Progenitor cell of endocrine pancreas (in vitro differentiated cells): ENCODE measurements at regions not wholly inside any gene's neighbourhood (a gene's known extent, or its start where the extent isn't known, plus 50 kb on each side); places are given as distances from the start of the nearest gene placed in this dataset.
A peak's percentile ranks its signal among the peaks of the same experiment; 100 is the strongest.
"Not testable (repeated sequence)": the region's sequence is repeated elsewhere in the genome, so short reads cannot be mapped to it uniquely, and the experiment has no call there.

ENCODE experiments used
- DNase-seq: peaks from one replicate; pipeline ENCODE4 v3.0.0; 2021; ENCODE audit warnings: low spot score; ENCODE audit not compliant: unreplicated experiment
- H3K27ac Mint-ChIP-seq: 2 replicates; pipeline ENCODE4 v1.8.0; 2021; ENCODE audit warnings: mild to moderate bottlenecking, moderate library complexity, mixed read lengths
- H3K27me3 Mint-ChIP-seq: 2 replicates; pipeline ENCODE4 v1.8.0; 2021; ENCODE audit warnings: mixed read lengths
- H3K36me3 Mint-ChIP-seq: 2 replicates; pipeline ENCODE4 v1.8.0; 2022; ENCODE audit warnings: mixed read lengths; ENCODE audit not compliant: insufficient read depth
- H3K4me1 Mint-ChIP-seq: 2 replicates; pipeline ENCODE4 v1.8.0; 2021; ENCODE audit warnings: low read depth, mixed read lengths
- H3K4me3 Mint-ChIP-seq: 2 replicates; pipeline ENCODE4 v1.8.0; 2021; ENCODE audit warnings: low read depth, mild to moderate bottlenecking, moderate library complexity, mixed read lengths
- H3K9me3 Mint-ChIP-seq: 2 replicates; pipeline ENCODE4 v1.8.0; 2021; ENCODE audit warnings: low read depth, mixed read lengths
- CTCF ChIP-seq: fragments of 200-600 bp; sonication (generic); IDR thresholded peaks from one replicate; pipeline ENCODE4 v1.5.0; 2021; ENCODE audit warnings: antibody characterized with exemption, mild to moderate bottlenecking; ENCODE audit not compliant: unreplicated experiment

GRCh38 chr6:140271759-140272377, 897.4 kb upstream of the CITED2 start:
- DNase-seq = no peak
- peak overlapping the region; percentile 16 for H3K27ac Mint-ChIP-seq
- H3K4me3 Mint-ChIP-seq = no peak overlapping the region
- no peak for TF ChIP-seq CTCF
- H3K36me3 Mint-ChIP-seq = no peaks in the 10 kb centered on the region
- H3K27me3 Mint-ChIP-seq = no peaks in the 10 kb centered on the region
- H3K4me1 Mint-ChIP-seq = peaks cover 31% of the 10 kb centered on the region
- peaks cover 5% of the 10 kb centered on the region for H3K9me3 Mint-ChIP-seq

GRCh38 chr6:140269591-140270165, 895.2 kb upstream of the CITED2 start:
- H3K4me3 Mint-ChIP-seq = no peak overlapping the region
- H3K36me3 Mint-ChIP-seq = peaks cover 1% of the 10 kb centered on the region
- no peak overlapping the region for H3K27ac Mint-ChIP-seq
- peaks cover 11% of the 10 kb centered on the region for H3K9me3 Mint-ChIP-seq
- peaks cover 25% of the 10 kb centered on the region for H3K4me1 Mint-ChIP-seq
- no peak for DNase-seq
- TF ChIP-seq CTCF = no peak
- no peaks in the 10 kb centered on the region for H3K27me3 Mint-ChIP-seq

- Mint-ChIP-seq H3K27ac (no peak overlapping the region), H3K9me3 (peaks cover 22% of the 10 kb centered on the region), H3K27me3 (no peaks in the 10 kb centered on the region), H3K4me3 (no peak overlapping the region), H3K4me1 (peaks cover 2% of the 10 kb centered on the region), H3K36me3 (peaks cover 1% of the 10 kb centered on the region)
- DNase-seq = no peak
- no peak for TF ChIP-seq CTCF
These were observed 890.0 kb upstream of the CITED2 start for GRCh38 chr6:140264431-140264830.

GRCh38 chr6:140258302-140258701, 883.9 kb upstream of the CITED2 start:
- not testable (repeated sequence) for H3K36me3 Mint-ChIP-seq, DNase-seq, H3K27ac Mint-ChIP-seq, H3K27me3 Mint-ChIP-seq, H3K4me3 Mint-ChIP-seq, H3K4me1 Mint-ChIP-seq
- H3K9me3 Mint-ChIP-seq = peaks cover 11% of the 10 kb centered on the region

- H3K27me3 Mint-ChIP-seq = no peaks in the 10 kb centered on the region
- no peak overlapping the region for H3K27ac Mint-ChIP-seq
- no peak for TF ChIP-seq CTCF
- no peaks in the 10 kb centered on the region for H3K36me3 Mint-ChIP-seq
- H3K4me3 Mint-ChIP-seq = no peak overlapping the region
- peaks cover 3% of the 10 kb centered on the region for H3K9me3 Mint-ChIP-seq
- DNase-seq = no peak
- peaks cover 9% of the 10 kb centered on the region for H3K4me1 Mint-ChIP-seq
These were observed 881.8 kb upstream of the CITED2 start for GRCh38 chr6:140256248-140256647.

GRCh38 chr6:140253096-140253495, 878.6 kb upstream of the CITED2 start:
- TF ChIP-seq CTCF = no peak
- Mint-ChIP-seq H3K9me3 (no peaks in the 10 kb centered on the region), H3K36me3 (no peaks in the 10 kb centered on the region), H3K27me3 (no peaks in the 10 kb centered on the region), H3K4me3 (no peak overlapping the region), H3K27ac (no peak overlapping the region), H3K4me1 (peaks cover 6% of the 10 kb centered on the region)
- DNase-seq = no peak
